Limb (tissue), 2 donors: ENCODE measurements at regions not wholly inside any gene's neighbourhood (a gene's known extent, or its start where the extent isn't known, plus 50 kb on each side); places are given as distances from the start of the nearest gene placed in this dataset.
A peak's percentile ranks its signal among the peaks of the same experiment; 100 is the strongest.

Experiments
- DNase-seq, 2 donors: peaks; one replicate each; pipeline ENCODE4 v3.0.0-alpha.2; 2016; ENCODE audit errors: extremely low spot score in 2 of 2

DNA sequence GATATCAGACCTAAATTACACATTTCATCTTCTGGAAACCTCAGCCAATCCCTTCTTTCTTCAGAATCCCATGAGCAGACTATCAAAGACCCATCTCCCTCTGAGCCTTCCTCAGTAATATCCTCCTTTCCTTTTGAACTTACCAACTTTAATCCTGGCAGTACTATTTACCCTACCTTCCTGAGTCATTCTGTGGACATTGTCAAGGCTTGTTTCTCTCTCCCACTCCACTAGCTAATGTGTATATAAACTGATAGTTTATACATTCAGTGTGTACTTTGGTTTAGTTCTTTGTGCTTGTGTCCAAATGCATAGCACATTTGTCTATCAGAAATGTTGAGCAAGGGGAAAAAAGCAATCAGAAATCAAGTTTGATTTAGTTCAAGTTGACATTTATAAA, 568.3 kb downstream of the CSNK1G3 start:
- no peak for DNase-seq

DNA sequence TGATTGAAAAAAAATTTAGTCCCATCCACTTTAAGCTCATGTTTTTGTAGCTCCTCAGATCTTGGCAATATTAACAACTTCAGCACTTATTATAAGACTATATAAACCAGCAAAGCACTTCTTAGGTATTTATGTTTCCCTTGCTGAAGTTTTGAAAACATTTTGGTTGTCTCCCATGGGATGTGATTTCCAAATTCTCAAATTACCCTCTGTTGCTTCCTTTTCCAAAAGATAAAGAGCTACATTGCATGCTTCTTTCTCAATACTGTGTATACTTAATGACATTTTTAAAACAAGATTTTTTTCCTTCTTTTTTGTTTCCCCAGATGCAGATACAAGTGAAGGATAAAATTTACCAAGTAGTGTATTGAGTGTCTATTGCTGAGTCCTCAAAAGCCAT, 567.1 kb downstream of the CSNK1G3 start:
- DNase-seq, result no peak

DNA sequence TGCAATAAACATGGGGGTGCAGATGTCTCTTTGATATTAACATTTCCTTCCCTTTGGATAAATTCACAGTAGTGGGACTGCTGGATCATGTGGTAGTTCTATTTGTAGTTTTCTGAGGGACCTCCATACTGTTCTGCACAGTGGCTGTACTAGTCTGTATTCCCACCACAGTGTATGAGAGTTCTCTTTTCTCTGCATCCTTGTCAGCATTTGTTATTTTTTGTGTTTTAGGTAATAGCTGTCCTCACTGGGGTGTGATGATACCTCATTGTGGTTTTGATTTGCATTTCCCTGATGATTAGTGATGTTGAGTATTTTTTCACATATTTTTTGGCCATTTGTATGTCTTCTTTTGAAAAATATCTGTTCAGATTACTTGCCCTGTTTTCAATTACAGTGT, 562.5 kb downstream of the CSNK1G3 start:
- DNase-seq, result no peak

GRCh38 chr5:124072570-124072969, 560.6 kb downstream of the CSNK1G3 start:
- no peak for DNase-seq

DNA sequence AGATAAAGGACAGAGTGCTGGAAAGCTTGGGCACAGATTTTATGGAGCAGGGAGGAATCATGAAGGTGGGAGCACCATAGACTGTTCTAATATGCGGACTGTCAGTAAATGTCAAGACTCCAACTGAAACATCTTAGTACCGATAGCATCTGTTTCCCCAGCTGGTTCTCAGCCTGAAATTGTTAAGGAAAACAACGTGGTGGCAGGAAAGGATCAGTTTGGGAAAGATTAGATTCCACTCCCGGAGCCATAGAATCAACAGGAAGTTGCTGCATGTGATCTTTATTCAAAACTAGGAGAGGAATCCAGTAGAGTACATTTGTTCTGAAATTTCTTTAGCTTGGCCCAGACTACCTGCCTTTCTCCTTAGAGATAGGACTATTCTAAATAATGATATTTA, 559.1 kb downstream of the CSNK1G3 start:
- no peak for DNase-seq

DNA sequence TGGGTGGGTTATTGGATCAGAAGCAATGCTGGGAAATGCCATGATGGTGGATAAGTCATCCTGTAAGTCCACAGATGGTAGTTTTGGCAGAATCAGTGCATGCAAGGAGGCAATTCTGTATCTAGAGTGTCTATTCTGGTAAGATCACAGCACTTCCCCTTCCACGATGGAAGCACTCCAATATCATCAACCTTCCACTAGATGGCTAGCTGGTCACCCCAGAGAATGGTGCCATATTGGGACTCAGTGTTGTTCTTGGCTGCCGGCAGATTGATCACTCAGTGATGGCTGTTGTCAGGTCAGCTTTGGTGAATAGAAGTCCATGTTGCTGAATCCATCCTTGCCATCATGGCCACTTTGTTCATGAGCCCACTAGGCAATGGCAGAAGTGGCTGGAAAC, 553.5 kb downstream of the CSNK1G3 start:
- DNase-seq, result no peak

- DNase-seq, result no peak
These were observed 553.0 kb downstream of the CSNK1G3 start for GRCh38 chr5:124064956-124065355.

GRCh38 chr5:124061663-124062062, 549.7 kb downstream of the CSNK1G3 start:
- peak; percentile 53 to 68 for DNase-seq

GRCh38 chr5:124061068-124061430, 549.1 kb downstream of the CSNK1G3 start:
- no peak for DNase-seq

DNA sequence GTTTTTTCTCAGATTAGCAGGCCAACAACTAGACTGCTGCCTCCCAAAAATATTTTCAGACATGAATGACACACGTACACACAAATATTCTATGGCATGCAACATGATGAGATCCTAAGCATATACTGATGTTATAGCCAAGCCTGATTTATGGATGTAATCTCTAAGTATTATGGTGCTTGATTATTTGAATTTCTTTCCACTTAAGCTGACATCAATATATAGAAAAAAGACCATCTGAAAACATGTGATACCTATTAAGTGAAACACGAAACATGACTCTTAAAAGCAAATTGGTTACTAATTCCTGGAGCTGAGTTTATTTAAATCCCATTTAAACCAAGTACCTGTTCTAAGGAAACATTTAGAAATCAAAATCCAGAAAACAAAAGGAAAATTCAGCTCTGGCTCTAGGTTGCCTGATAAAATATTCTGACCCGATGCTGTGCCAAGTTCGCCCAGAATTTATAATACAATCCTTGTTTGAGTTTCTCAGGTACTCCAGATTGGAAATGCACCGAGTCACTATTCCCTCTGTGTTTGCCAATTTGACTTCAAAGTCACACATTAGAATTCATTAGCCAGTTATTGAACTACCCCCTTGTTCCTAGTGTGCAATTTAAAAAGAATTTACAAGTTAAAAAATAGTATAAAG, 548.6 kb downstream of the CSNK1G3 start:
- no peak for DNase-seq

DNA sequence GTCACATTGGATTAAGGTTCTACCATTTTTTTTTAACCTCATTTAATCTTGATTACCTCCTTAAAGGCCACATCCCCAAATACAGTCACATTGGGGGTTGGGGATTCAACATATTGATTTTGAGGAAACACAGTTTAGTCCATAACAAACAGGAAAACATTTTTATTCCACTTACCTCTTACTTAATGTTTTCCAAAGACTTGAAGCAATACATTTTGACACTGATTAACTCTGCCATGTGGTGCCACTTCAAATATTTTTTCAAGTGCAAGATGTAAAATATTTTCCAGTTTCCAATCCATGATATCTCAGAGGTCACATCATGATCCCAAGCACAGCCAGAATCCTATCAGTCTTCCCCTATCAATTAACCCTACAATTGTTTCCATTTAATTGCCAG, 548.0 kb downstream of the CSNK1G3 start:
- no peak for DNase-seq

GRCh38 chr5:124059200-124059599, 547.2 kb downstream of the CSNK1G3 start:
- DNase-seq, result no peak

- DNase-seq, result no peak
These were observed 545.8 kb downstream of the CSNK1G3 start for GRCh38 chr5:124057724-124058231.

DNA sequence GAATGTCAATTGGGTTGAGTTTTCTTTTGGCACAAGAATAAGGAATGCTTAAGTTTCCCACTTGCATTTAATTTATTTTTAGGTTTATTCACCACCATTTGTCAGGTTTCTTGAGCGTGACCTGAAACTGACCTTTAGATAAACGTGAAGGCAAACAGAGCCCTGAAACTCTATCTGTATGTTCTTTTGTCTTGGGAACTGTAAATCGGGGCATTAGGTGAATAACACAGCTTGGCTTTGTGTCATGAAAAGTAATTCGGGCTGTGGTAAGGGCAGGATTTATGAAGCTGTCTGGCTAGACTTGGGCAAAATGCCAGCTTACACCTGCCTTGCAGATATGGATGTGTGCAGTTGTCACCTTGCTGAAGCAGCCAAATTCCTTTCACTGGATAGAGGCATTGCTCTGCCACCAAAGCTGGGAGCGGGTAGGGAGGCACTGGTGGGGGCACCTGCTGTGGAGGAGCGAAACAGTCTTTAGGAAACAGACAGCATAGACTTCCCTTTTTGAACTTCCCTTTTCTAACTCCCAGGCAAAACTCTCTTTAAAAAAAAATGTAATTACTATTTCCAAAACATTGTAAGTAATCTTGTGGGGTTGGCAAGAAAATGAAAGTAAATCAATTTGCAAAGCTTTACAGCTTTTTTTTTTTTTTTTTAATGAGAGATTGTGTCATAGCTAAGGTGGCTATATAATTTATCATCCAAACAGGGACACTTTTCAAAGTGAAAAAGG, 545.2 kb downstream of the CSNK1G3 start:
- peak in 1 of 2 donors; percentile 65 for DNase-seq

- DNase-seq, result peak in 1 of 2 donors; percentile 48
These were observed 544.5 kb downstream of the CSNK1G3 start for GRCh38 chr5:124056326-124056990.

GRCh38 chr5:124055751-124056150, 543.8 kb downstream of the CSNK1G3 start:
- no peak for DNase-seq

GRCh38 chr5:124054564-124054963, 542.6 kb downstream of the CSNK1G3 start:
- no peak for DNase-seq

- DNase-seq, result no peak
These were observed 541.4 kb downstream of the CSNK1G3 start for GRCh38 chr5:124053340-124053739.

DNA sequence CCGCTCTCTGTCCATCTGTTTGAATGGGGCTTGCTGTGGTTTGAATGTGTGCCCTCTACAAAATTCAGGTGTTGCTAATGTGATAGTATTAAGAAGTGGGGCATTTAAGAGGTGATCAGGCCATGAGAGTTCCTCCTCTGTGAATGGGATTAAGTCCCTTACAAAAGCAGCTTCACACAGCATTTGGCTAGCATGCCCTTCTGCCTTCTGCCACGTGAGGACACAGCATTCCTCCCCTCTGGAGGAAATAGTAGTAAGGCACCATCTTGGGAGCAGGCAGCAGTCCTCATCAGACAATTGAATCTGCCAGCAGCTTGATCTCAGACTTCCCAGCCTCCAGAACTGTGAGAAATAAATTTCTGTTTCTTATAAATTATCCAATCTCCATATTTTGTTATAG, 540.2 kb downstream of the CSNK1G3 start:
- no peak for DNase-seq

DNA sequence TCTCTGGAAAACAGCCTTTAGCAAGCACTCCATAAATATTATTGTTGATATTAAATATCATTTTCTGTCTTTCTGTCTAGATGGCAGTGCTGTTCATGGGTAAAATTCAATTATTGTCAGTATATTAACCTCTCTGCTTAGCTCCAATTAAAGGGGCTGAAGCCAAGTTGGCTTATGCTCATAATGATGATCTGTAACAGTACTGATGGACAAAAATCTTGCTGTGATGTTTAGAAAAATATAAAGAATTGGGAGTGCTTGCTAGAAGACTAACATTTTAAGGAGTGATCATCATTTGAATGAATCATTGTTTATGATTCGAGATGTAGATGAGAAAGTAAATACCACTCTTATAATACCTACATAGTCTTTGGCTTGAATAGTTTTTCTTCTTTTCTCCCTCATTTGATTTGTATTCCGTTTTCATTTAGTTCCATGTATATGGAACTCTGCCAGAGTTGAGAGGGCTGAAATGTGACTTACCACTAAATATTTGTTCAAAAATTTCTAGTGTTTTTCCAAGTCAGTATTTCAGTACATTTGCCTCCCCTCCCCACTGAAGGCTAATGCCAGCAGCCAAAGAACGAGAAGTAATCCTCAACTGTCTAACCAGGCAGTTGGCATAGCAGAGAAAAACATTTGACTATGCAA, 538.3 kb downstream of the CSNK1G3 start:
- DNase-seq, result no peak

GRCh38 chr5:124045412-124045811, 533.4 kb downstream of the CSNK1G3 start:
- no peak for DNase-seq

GRCh38 chr5:124044613-124045012, 532.6 kb downstream of the CSNK1G3 start:
- DNase-seq, result no peak
